ENCODE measurements at regions not wholly inside any gene's neighbourhood (a gene's known extent, or its start where the extent isn't known, plus 50 kb on each side); places are given as distances from the start of the nearest gene placed in this dataset.
A peak's percentile ranks its signal among the peaks of the same experiment; 100 is the strongest.
"Not testable (repeated sequence)": the region's sequence is repeated elsewhere in the genome, so short reads cannot be mapped to it uniquely, and the experiment has no call there.

DNA sequence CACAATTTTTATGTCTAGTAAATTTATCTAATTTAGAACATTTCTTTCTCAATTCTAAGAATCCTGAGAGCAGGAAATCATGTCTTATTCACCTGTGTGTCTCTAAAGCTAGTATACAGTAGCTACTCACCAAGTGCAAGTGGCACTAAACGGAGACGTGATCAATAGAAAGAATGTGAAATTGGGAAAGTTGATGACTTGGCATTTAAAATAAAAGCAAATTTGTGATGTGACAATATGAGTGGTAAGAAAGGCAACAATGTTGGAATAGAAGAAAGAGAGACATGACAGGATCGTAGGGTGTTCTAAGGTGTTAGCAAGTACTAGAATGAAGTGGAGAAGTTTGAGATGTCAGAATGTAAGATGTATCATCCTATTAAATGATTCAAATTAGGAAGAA is 725.9 kb downstream of the BCKDHB start:
- ChIA-PET POLR2A (no interaction called here), CTCF (interaction anchor here (0.7 kb wide), 1 partner anchor 572 kb away, joined by 3 read pairs; no protein-coding TSS in a partner anchor)
- no peaks in the 10 kb centered on the region for H3K27me3 Mint-ChIP-seq (ENCODE audit: insufficient read depth, unreplicated experiment)
- no peak for DNase-seq (ENCODE audit: unreplicated experiment)
- H3K4me3 Mint-ChIP-seq (ENCODE audit: unreplicated experiment) = no peak overlapping the region
- TF ChIP-seq CTCF (IDR thresholded peaks at IDR 0.05; ENCODE audit: unreplicated experiment) = no peak
- no peaks in the 10 kb centered on the region for H3K9me3 Mint-ChIP-seq (ENCODE audit: unreplicated experiment)
- H3K4me1 Mint-ChIP-seq (ENCODE audit: insufficient read depth, unreplicated experiment) = no peaks in the 10 kb centered on the region
- intact Hi-C loops (cut with micrococcal nuclease) = no loop called here
- BruUV-seq (replicated peaks) = no TSS peak
- no peak overlapping the region for H3K27ac Mint-ChIP-seq (ENCODE audit: low read depth, unreplicated experiment)
- no peaks in the 10 kb centered on the region for H3K36me3 Mint-ChIP-seq (ENCODE audit: insufficient read depth, unreplicated experiment)

- no peaks in the 10 kb centered on the region for H3K36me3 Mint-ChIP-seq (ENCODE audit: insufficient read depth, unreplicated experiment)
- no TSS peak for BruUV-seq (replicated peaks)
Measured at GRCh38 chr6:80793411-80793810, 686.9 kb downstream of the BCKDHB start.

DNA sequence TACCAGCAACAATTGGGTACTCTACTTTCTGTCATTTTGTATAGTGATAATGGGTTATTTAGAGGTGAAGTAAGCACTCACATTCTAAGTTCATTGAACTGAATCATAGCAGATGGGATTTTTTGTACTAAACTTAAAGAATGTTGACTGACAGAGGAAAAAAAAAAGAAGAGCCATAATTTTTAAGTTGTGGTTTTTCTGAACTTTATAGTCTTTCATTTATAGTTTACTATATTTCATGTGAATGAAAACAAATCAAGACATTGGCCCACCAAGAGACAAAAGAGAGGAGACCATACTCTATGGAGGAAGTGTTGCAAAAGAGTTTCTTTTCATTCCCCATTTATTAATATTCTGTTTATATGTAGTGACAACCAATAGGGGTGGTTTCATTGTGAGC is 685.7 kb downstream of the BCKDHB start:
- ChIA-PET CTCF (no interaction called here), POLR2A (no interaction called here)
- Mint-ChIP-seq H3K4me1 (ENCODE audit: insufficient read depth, unreplicated experiment) (peaks cover 8% of the 10 kb centered on the region), H3K36me3 (ENCODE audit: insufficient read depth, unreplicated experiment) (no peaks in the 10 kb centered on the region), H3K9me3 (ENCODE audit: unreplicated experiment) (no peaks in the 10 kb centered on the region), H3K27ac (ENCODE audit: low read depth, unreplicated experiment) (no peak overlapping the region), H3K27me3 (ENCODE audit: insufficient read depth, unreplicated experiment) (no peaks in the 10 kb centered on the region), H3K4me3 (ENCODE audit: unreplicated experiment) (no peak overlapping the region)
- no TSS peak for BruUV-seq (replicated peaks)
- no peak for DNase-seq (ENCODE audit: unreplicated experiment)
- intact Hi-C loops (cut with micrococcal nuclease) = no loop called here
- no peak for TF ChIP-seq CTCF (IDR thresholded peaks at IDR 0.05; ENCODE audit: unreplicated experiment)

More at GRCh38 chr6:80793411-80793810, 686.9 kb downstream of the BCKDHB start:
- intact Hi-C loops (cut with micrococcal nuclease) = no loop called here
- H3K4me3 Mint-ChIP-seq (ENCODE audit: unreplicated experiment) = no peak overlapping the region
- no peak for TF ChIP-seq CTCF (IDR thresholded peaks at IDR 0.05; ENCODE audit: unreplicated experiment)
- POLR2A ChIA-PET = no interaction called here
- H3K27ac Mint-ChIP-seq (ENCODE audit: low read depth, unreplicated experiment) = no peak overlapping the region
- CTCF ChIA-PET = no interaction called here
- H3K27me3 Mint-ChIP-seq (ENCODE audit: insufficient read depth, unreplicated experiment) = no peaks in the 10 kb centered on the region
- peaks cover 8% of the 10 kb centered on the region for H3K4me1 Mint-ChIP-seq (ENCODE audit: insufficient read depth, unreplicated experiment)
- no peak for DNase-seq (ENCODE audit: unreplicated experiment)
- no peaks in the 10 kb centered on the region for H3K9me3 Mint-ChIP-seq (ENCODE audit: unreplicated experiment)

DNA sequence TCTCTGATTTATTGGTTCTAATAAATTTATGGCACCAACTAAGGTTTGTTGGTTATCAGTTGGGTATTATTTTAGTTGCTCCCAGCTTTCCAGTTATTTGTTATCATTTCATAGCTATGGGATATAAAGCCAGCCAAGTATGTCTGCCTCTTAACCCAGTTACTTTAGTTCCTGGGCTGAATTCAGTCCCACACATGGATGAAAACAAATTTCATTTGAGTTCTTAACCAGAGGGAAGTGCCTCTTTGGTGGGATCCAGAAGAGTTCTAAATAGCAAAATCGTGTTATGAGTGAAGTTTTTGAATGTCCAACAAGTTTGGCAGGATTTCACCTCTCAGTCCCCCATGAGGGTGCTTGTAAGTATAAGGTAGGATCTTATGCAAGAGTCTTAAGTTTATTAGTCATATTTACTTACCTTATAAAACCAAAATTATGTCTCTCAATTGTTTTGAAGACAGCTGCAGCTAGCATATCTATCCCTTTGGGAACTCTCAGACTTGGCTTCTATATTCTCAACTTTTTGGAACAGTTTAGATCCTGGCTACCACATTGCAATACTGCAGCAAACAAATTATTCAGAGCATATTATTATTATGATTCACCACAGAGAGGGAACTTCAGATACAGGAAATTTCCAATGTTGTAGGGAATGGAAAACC is 683.6 kb downstream of the BCKDHB start:
- peaks cover 8% of the 10 kb centered on the region for H3K4me1 Mint-ChIP-seq (ENCODE audit: insufficient read depth, unreplicated experiment)
- no peaks in the 10 kb centered on the region for H3K36me3 Mint-ChIP-seq (ENCODE audit: insufficient read depth, unreplicated experiment)
- no peaks in the 10 kb centered on the region for H3K27me3 Mint-ChIP-seq (ENCODE audit: insufficient read depth, unreplicated experiment)
- TF ChIP-seq CTCF (IDR thresholded peaks at IDR 0.05; ENCODE audit: unreplicated experiment) = no peak
- H3K27ac Mint-ChIP-seq (ENCODE audit: low read depth, unreplicated experiment) = peak overlapping the region; percentile 76
- ChIA-PET POLR2A (no interaction called here), CTCF (no interaction called here)
- DNase-seq (ENCODE audit: unreplicated experiment) = peak; percentile 1
- no peak overlapping the region for H3K4me3 Mint-ChIP-seq (ENCODE audit: unreplicated experiment)
- no peaks in the 10 kb centered on the region for H3K9me3 Mint-ChIP-seq (ENCODE audit: unreplicated experiment)
- intact Hi-C loops (cut with micrococcal nuclease) = no loop called here
- no TSS peak for BruUV-seq (replicated peaks)

GRCh38 chr6:80783271-80783670 is 676.8 kb downstream of the BCKDHB start:
- H3K9me3 Mint-ChIP-seq (ENCODE audit: unreplicated experiment); intact Hi-C loops (cut with micrococcal nuclease); DNase-seq (ENCODE audit: unreplicated experiment); H3K36me3 Mint-ChIP-seq (ENCODE audit: insufficient read depth, unreplicated experiment); CTCF ChIA-PET; H3K4me1 Mint-ChIP-seq (ENCODE audit: insufficient read depth, unreplicated experiment); BruUV-seq (replicated peaks); POLR2A ChIA-PET; H3K27ac Mint-ChIP-seq (ENCODE audit: low read depth, unreplicated experiment); H3K27me3 Mint-ChIP-seq (ENCODE audit: insufficient read depth, unreplicated experiment); H3K4me3 Mint-ChIP-seq (ENCODE audit: unreplicated experiment): not testable (repeated sequence)

Measured in MCF 10A (cell line).